ENCODE measurements at regions not wholly inside any gene's neighbourhood (a gene's known extent, or its start where the extent isn't known, plus 50 kb on each side); places are given as distances from the start of the nearest gene placed in this dataset.

DNA sequence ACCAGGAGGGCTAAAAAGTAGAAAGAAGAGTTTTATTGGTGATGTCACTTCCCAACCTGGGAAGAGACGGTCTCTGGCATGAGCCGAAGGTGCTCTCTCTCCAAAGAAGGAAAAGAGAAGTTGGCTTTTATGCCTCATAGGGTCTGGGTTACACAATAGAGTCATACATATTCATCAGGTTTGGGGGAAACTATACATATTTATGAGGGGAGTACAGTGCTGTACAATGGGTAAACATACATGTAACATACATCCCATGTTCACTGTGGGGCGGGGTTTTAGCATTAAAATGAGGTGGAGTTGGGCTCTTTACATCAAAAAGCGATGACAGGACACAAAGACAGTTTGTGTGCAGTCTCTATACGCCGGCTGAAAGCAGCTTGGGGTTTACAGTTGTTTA lies 701.7 kb downstream of the TYW1 start:
- DNase-seq (ENCODE audit: low read depth) = no peak
- TF ChIP-seq, protein P1, sequence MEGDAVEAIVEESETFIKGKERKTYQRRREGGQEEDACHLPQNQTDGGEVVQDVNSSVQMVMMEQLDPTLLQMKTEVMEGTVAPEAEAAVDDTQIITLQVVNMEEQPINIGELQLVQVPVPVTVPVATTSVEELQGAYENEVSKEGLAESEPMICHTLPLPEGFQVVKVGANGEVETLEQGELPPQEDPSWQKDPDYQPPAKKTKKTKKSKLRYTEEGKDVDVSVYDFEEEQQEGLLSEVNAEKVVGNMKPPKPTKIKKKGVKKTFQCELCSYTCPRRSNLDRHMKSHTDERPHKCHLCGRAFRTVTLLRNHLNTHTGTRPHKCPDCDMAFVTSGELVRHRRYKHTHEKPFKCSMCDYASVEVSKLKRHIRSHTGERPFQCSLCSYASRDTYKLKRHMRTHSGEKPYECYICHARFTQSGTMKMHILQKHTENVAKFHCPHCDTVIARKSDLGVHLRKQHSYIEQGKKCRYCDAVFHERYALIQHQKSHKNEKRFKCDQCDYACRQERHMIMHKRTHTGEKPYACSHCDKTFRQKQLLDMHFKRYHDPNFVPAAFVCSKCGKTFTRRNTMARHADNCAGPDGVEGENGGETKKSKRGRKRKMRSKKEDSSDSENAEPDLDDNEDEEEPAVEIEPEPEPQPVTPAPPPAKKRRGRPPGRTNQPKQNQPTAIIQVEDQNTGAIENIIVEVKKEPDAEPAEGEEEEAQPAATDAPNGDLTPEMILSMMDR (IDR thresholded peaks at IDR 0.05; ENCODE audit: control insufficient read depth, insufficient read depth, low read depth, low read length, missing control alignments) = no peak

DNA sequence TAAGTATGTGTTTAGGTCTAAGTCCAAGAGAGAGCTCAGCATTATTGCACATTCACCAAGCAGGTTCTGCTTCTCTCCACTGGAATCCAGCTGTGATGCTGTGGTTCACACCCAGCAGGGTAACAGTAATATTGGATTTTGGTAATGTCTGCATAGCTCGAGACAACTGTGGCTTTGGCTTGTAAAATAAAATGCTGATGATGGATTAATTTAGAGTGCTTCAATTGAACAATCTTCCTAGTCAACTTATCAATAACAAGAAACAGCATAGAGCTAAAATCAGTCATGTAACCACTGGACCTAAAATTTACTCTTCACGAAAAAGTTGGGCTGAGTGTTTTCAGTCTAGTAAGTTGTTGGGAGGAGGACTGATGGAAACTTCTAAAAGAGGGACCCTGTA lies 709.2 kb downstream of the TYW1 start:
- H3K4me3 ChIP-seq (ENCODE audit: control insufficient read depth, low read depth, low read length) = no peak overlapping the region
- TF ChIP-seq, protein P1 (IDR thresholded peaks at IDR 0.05; ENCODE audit: control insufficient read depth, insufficient read depth, low read depth, low read length, missing control alignments) = no peak
- DNase-seq (ENCODE audit: low read depth) = no peak

More for the DNA sequence above, 701.7 kb downstream of the TYW1 start:
- no peak overlapping the region for H3K4me3 ChIP-seq (ENCODE audit: control insufficient read depth, low read depth, low read length)

DNA sequence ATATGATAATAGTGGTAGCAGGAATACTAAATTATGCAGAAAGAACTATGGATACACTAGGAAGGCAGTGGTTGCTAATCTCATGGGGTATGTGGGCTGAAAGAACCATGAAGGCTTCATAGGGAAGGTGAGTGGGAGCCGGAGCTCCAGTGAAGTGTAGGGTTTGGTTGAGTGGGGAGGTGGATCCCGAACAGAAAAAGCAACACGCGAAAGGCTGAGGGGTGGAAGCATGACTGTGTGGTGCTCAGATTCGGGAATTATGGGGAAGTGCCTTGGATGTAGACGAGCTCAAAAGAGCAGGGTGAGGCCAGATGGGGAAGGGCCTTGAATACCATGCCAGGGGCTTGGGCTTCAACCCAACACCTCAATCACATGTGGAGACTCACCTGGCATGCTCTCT lies 715.1 kb downstream of the TYW1 start:
- DNase-seq (ENCODE audit: low read depth) = no peak
- TF ChIP-seq, protein P1 (IDR thresholded peaks at IDR 0.05; ENCODE audit: control insufficient read depth, insufficient read depth, low read depth, low read length, missing control alignments) = no peak
- no peak overlapping the region for H3K4me3 ChIP-seq (ENCODE audit: control insufficient read depth, low read depth, low read length)

DNA sequence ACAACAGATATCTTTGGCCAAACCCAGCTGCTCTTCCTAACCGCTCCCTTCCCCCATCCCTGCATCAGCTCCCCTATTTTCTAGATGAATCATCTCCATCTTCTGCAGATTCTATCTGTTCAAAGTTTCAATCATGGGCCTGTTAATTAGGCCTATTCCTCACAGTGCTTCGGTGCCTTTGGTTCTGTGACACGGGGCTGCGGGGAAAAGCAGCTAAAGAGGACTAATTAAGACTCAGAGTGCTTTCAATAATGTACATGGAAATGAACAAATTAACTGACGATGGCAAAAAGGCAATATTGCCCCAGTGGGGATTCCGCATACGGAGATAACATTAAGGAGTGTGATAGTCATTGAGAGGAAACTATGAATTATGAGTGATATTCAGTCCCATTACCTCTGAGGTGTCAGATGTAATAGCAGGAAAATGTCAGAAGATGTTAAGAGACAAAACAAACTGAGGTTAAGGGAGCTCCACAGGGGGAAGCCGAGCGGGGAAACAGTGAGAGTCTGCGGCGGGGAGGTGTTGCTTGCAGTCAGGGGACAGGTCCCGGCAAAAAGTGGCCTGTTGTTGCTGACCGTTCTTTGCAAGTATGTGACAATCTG lies 716.9 kb downstream of the TYW1 start:
- no peak for DNase-seq (ENCODE audit: low read depth)
- TF ChIP-seq, protein P1 (IDR thresholded peaks at IDR 0.05; ENCODE audit: control insufficient read depth, insufficient read depth, low read depth, low read length, missing control alignments) = no peak
- no peak overlapping the region for H3K4me3 ChIP-seq (ENCODE audit: control insufficient read depth, low read depth, low read length)

DNA sequence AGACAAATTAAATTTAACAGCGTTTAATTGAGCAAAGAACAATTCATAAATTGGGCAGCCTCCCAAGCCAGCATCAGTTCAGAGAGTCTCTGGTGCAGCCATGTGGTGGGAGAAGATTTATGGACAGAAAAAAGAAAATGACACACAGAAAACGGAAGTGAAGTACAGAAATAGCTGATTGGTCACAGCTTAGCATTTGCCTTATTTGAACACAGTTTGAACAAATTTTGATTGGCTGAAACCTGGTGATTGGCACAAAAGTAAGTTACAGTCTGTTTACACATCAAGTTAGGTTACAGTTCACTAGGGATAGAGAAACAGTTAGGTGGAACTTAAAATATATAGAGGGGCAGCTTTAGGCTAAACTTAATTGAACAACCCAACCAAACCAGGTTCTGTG lies 720.1 kb downstream of the TYW1 start:
- no peak overlapping the region for H3K4me3 ChIP-seq (ENCODE audit: control insufficient read depth, low read depth, low read length)
- no peak for DNase-seq (ENCODE audit: low read depth)
- TF ChIP-seq, protein P1 (IDR thresholded peaks at IDR 0.05; ENCODE audit: control insufficient read depth, insufficient read depth, low read depth, low read length, missing control alignments) = no peak

DNA sequence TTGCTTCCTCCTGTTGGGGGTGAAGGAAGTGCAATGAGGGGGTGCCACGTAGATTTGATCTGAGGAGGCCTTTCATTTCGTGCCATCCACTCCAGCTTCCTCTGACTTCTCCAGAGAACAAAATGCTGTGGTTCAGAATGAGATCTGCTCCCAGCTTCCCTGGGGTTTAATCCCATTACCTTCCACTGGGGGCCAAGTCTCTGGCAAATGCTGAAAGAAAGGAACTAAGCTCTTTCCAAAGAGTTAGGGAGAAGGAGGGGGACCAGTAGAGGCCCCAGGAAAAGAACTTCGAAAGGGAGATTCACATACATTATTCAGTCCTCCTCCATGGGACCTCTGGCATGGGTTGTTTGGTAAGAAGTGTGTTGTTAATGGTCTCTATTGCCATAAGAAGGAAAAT lies 727.0 kb downstream of the TYW1 start:
- DNase-seq (ENCODE audit: low read depth) = no peak
- TF ChIP-seq, protein P1 (IDR thresholded peaks at IDR 0.05; ENCODE audit: control insufficient read depth, insufficient read depth, low read depth, low read length, missing control alignments) = no peak
- H3K4me3 ChIP-seq (ENCODE audit: control insufficient read depth, low read depth, low read length) = no peak overlapping the region

DNA sequence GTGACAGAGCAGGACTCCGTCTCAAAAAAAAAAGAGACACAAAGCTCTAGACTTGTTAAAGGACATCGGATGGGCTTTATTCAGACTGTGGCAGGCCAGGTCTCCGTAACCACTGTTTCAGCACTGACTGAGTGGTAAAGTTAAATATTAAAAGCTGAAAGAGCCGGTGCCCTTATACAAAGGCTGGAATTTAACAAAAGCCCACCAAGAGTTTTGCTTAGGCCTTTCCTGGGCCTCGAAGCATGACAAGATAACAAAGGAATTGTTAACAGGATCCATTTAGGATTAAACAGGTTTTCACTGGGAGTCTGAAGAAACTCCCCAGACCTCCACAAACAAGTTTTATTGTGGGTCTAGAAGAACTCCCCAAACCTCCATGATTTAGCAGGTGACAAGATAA lies 727.8 kb downstream of the TYW1 start:
- DNase-seq (ENCODE audit: low read depth) = no peak
- TF ChIP-seq, protein P1 (IDR thresholded peaks at IDR 0.05; ENCODE audit: control insufficient read depth, insufficient read depth, low read depth, low read length, missing control alignments) = no peak
- no peak overlapping the region for H3K4me3 ChIP-seq (ENCODE audit: control insufficient read depth, low read depth, low read length)
